RWPE1 (cell line): ENCODE measurements at regions not wholly inside any gene's neighbourhood (a gene's known extent, or its start where the extent isn't known, plus 50 kb on each side); places are given as distances from the start of the nearest gene placed in this dataset.

Experiments
- CTCF ChIA-PET: fragments of 350-600 bp; sonication (Branson Sonifier 250); formaldehyde crosslinking; extraction: SDS; loops from one replicate; lab custom pipeline; 2021; lab: Yijun Ruan, JAX
- POLR2A ChIA-PET: fragments of 400-600 bp; formaldehyde crosslinking; extraction: SDS; loops from one replicate; lab custom pipeline; 2020; ENCODE audit warnings: antibody characterized with exemption; ENCODE audit not compliant: low non-redundant PET; lab: Yijun Ruan, JAX
- DNase-seq: peaks from one replicate; pipeline ENCODE4 v3.0.0; 2012; ENCODE audit warnings: low spot score
- H3K27ac ChIP-seq: fragments of 450-650 bp; 2 replicates; pipeline ENCODE4 v1.5.1; 2017
- CTCF ChIP-seq: fragments of 450-650 bp; conservative IDR thresholded peaks from 2 replicates; pipeline ENCODE4 v1.5.1; 2017; ENCODE audit warnings: low read depth, mild to moderate bottlenecking

GRCh38 chr3:176937541-176937940 is 259.7 kb downstream of the TBL1XR1 start:
- TF ChIP-seq CTCF: no peak
- H3K27ac ChIP-seq: no peak overlapping the region
- ChIA-PET POLR2A (no interaction called here), CTCF (interaction anchor here (1.9 kb wide), 1 partner anchor 65 kb away, joined by 10 read pairs; no protein-coding TSS in a partner anchor)
- DNase-seq: no peak

- no peak for TF ChIP-seq CTCF
- ChIA-PET POLR2A (no interaction called here), CTCF (no interaction called here)
- no peak overlapping the region for H3K27ac ChIP-seq
- DNase-seq: no peak
Measured at GRCh38 chr3:176935194-176935888, 261.9 kb downstream of the TBL1XR1 start.

DNA sequence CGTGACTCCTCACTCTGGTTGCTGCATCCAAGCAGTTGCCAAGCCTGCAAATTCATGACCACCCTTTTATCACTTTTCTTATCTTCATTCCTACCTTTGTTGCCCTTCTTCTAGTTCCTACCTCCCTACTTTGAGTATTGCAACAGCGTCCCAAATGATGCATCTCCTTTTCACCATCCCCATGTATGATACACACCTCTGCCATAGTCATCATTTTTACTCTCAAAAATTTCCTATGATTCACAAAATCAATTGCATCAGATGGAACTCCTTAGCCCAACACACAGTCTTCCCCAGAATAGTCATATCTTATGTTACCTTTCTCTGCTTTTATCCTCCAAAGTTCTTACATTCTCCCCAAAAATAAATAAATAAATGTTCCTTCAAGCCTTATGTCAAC is 262.6 kb downstream of the TBL1XR1 start:
- no peak for TF ChIP-seq CTCF
- DNase-seq: no peak
- ChIA-PET POLR2A (no interaction called here), CTCF (no interaction called here)
- H3K27ac ChIP-seq: no peak overlapping the region

- no peak for TF ChIP-seq CTCF
- H3K27ac ChIP-seq: no peak overlapping the region
- DNase-seq: no peak
- ChIA-PET CTCF (no interaction called here), POLR2A (no interaction called here)
Measured at GRCh38 chr3:176933704-176934103, 263.6 kb downstream of the TBL1XR1 start.

DNA sequence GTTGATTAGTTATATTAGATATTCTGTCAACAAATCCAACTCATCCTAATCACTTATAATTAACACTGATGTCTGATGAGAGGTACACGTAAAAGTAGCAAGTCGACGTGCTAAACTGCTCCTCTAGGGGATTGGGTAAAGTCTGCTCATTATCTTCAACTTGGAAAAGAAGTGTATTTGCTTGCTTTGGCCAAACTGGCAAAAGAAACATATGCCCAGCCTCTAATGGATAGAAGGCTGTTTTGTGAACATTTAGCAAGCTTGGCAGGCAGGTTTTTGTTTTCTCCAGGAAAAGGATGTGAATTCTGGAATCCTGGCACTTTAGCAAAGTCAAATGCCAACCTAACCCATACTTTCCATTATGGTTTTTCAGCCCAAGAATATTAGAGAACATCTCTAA is 264.8 kb downstream of the TBL1XR1 start:
- CTCF ChIA-PET: interaction anchor here (0.6 kb wide), 1 partner anchor 120 kb away, joined by 4 read pairs; no protein-coding TSS in a partner anchor
- DNase-seq: no peak
- no peak for TF ChIP-seq CTCF
- H3K27ac ChIP-seq: no peak overlapping the region
- POLR2A ChIA-PET: no interaction called here

- POLR2A ChIA-PET: no interaction called here
Measured at GRCh38 chr3:176931991-176932390, 265.3 kb downstream of the TBL1XR1 start.

More at GRCh38 chr3:176931991-176932390, 265.3 kb downstream of the TBL1XR1 start:
- no peak for DNase-seq
- no peak for TF ChIP-seq CTCF
- CTCF ChIA-PET: no interaction called here
- H3K27ac ChIP-seq: no peak overlapping the region
